UCSD-AML1 (cell line): ENCODE measurements at regions not wholly inside any gene's neighbourhood (a gene's known extent, or its start where the extent isn't known, plus 50 kb on each side); places are given as distances from the start of the nearest gene placed in this dataset.
"Not testable (repeated sequence)": the region's sequence is repeated elsewhere in the genome, so short reads cannot be mapped to it uniquely, and the experiment has no call there.

Source experiments
- DNase-seq: peaks from one replicate; lab custom pipeline; 2025; ENCODE audit not compliant: unreplicated experiment; lab: John Stamatoyannopoulos, UW

DNA sequence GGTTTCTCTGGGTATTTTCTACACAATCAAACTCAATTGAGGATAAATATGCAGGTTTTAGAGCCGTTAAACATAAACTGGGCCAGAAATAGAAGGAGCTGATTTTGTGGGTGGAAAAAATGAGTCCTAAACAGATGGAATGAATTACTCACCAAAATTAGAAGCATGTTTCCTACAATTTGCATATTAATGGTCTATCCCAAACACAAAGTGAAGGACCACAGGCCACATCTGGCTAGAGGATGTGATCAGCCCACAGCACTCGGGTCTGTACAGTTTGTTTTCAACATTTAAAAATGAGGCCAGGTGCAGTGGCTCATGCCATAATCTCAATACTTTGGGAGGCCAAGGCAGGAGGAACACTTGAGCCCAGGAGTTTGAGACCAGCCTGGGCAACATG is 296.3 kb downstream of the PREX1 start:
- no peak for DNase-seq

DNA sequence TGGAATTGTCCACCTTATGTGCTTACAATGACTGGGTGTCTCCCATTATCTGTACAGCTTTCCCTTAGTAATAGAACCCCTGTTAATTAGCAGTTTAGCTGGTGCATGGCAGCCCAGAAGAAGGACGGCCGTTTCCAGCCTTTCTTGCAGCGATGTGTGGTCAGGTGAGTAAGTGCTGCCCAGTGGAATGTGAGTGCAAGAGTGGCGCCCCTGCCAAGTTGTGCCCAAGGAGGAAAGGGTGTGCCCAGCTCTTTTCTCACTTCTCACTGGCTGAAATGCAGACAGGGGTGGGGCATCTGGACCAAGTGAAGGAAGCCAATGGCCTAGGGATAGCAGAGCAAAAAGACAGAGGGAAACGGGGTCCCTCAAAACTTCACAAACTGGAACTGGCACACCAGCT is 296.8 kb downstream of the PREX1 start:
- DNase-seq, result no peak

DNA sequence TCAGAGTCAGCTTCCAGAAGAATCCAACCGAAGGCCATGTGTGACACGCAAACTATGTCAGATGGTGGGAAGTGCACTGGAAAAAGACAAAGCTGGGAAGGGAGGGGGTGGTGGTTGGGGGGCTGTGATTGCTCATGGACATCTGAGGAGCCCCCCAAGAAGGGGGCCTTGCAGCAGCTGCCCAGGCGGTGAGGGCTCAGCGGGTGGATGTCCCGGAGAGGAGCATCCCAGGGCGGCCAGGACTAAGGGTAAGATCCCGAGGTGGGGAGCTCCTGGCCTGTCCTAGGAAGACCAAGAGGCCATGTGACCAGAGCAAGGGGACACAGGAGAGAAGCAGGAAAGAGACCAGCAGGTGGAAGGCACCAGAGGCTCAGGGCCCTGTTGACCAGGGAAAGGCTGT is 299.5 kb downstream of the PREX1 start:
- no peak for DNase-seq

DNA sequence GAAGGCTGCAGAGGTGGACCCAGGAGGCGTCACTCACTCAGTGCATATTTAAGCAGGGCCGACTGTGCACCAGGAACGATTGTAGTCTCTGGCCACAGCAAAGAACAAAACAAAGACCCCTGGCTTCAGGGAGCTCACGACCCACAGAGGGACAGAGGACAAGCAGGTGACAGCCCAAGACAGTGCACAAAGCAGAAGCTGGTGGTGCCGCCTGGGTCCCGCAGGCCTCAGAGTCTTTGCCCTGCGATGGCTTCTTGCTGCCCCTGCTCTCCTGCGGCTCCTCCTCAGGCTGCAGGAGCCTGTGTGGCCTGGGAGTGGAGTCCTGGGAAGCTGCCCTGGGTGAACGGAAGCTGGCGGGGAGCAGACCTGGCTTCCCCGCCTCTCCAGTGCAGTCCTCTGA is 300.0 kb downstream of the PREX1 start:
- DNase-seq, result no peak

DNA sequence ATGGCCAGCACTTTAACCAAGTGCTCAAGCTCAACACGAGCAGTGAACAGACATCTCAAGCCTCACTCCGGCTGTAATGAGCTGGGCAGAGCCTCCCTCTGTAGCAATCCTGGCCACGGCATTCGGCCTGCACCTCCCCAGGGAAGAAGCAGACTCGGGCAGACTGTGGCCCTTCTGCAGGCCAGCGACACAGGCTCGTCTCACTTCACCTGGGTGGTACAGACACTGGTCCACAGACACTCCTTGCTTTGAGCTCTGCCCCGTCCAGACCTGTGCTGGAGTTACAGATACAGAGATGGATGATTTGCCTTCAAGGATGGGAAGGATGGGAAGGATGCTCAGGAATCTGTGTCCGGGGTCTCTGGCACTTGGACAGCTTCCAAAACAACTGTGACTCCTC is 300.9 kb downstream of the PREX1 start:
- no peak for DNase-seq

DNA sequence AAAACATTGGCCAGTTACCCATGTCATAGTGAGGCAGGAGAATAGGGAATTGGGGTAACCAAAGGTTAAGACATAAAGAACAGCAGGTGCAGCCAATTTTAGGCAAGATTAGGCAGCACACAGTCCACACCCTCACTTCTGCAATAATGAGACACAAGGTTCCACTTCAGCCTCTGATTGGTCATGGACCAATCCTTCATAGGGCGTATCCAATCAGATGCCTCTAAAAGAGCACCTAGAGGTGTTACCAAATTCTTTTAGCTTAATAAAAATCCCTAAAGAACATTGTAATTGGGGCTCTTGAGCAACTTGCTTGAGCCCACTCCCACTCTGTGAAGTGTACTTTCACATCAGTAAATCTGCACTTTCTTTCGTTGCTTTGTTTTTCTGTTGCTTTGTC is 302.4 kb downstream of the PREX1 start:
- DNase-seq, result no peak

DNA sequence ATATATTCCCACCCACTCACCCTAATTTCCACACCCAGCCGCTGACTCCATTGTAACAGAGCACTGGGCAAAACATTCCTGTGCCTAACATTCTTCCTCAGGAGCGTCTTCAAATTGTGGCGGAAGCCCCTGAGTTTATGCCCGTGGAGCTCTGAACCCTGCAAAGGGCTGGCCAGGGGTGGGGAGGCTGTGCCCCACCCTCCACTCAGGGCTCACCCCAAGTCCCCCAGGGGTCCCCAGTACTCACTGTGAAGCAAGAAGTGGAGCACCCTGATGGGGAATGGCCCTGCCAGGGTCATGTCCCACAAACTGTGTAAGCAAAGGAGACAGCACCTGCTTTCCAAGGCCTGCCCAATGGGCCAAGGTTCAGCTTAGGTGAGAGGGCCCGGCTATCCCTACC is 303.2 kb downstream of the PREX1 start:
- DNase-seq, result no peak

DNA sequence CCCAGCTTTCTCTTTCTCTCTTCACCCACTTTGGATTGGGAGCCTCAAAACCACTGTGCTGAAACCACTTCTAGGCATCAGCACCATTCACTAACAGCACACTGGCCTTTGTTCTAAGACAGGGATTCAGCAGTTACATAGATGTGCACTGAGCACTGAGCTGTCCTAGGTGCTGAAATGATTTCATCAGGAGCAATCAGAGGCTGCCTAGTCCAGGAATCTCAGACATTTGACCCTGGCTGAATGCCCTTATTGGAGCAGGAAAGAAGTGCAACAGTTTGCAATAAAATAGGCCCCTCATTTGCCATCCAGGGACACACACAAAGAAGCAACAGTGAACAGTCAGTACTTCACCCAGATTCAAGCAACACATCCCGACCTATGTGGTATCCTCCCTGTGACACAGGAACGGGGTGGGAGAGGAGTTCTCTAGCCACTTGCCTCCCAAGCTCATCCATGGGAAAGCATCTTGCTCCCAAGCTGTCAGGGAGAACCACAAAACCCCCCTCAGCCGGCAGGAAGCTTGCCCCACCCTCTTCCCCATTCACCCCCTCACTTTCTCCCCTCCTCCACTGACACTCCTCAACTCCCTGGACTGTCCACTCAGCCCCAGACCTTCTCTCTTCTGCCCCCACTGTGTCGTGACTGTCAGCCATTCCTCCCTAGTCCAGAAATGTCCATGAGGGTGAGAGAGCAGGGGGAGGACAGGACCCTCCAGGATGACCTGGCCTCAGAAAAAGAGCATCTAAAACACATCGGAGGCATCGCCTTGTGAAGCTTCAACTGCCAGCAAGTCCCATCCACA is 304.4 kb downstream of the PREX1 start:
- peak; percentile 16 for DNase-seq

DNA sequence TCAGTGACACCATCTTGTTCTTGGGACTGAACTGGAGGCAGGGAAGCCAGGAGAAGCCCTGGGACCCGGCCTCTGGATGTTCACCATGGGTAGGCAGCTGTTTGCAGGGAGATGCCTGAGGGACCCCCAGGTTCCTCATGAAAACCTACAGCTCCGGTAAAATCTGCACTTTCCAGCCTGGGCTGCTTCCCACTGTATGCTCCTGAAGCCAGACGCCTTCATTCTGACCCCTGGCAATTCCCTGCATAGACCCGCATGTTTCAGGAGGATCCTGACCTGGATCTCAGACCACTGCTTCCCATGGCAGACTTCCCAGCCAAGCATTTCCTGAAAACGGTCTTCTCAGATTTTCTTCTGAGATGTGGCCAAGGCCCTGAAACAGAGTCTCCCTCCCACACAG is 306.7 kb downstream of the PREX1 start:
- DNase-seq, result no peak

DNA sequence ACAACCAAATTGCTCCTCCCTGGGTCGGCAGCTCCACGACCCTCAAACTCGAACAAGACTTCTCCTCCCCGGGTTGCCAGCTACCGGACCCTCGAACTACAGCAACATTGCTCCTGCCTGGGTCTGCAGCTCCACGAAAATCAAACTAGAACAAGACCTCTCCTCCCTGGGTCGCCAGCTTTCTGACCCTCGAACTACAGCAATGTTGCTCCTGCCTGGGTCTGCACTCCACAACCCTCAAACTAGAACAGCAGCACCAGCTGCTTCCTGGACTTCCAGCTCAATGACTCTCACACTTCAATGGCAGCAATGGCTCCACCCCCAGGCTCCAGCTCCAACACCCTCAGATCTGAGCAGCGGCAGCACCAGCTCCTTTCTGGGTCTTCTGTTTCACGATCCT is 311.6 kb downstream of the PREX1 start:
- DNase-seq, result not testable (repeated sequence)

DNA sequence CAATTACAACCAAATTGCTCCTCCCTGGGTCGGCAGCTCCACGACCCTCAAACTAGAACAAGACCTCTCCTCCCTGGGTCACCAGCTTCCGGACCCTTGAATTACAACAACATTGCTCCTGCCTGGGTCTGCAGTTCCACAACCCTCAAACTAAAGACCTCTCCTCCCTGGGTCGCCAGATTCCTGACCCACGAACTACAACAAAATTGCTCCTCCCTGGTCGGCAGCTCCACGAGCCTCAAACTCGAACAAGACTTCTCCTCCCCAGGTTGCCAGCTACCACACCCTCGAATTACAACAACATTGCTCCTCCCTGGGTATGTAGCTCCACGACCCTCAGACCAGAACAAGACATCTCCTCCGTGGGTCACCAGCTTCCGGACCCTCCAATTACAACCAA is 313.2 kb downstream of the PREX1 start:
- not testable (repeated sequence) for DNase-seq

DNA sequence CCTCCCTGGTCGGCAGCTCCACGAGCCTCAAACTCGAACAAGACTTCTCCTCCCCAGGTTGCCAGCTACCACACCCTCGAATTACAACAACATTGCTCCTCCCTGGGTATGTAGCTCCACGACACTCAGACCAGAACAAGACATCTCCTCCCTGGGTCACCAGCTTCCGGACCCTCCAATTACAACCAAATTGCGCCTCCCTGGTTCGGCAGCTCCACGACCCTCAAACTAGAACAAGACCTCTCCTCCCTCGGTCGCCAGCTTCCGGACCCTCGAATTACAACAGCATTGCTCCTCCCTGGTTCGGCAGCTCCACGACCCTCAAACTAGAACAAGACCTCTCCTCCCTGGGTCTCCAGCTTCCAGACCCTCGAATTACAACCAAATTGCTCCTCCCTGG is 315.3 kb downstream of the PREX1 start:
- DNase-seq, result not testable (repeated sequence)

DNA sequence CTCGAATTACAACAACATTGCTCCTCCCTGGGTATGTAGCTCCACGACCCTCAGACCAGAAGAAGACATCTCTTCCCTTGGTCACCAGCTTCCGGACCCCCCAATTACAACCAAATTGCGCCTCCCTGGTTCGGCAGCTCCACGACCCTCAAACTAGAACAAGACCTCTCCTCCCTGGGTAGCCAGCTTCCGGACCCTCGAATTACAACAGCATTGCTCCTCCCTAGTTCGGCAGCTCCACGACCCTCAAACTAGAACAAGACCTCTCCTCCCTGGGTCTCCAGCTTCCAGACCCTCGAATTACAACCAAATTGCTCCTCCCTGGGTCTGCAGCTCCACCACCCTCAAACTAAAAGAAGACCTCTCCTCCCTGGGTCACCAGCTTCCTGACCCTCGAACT is 322.7 kb downstream of the PREX1 start:
- DNase-seq, result not testable (repeated sequence)

DNA sequence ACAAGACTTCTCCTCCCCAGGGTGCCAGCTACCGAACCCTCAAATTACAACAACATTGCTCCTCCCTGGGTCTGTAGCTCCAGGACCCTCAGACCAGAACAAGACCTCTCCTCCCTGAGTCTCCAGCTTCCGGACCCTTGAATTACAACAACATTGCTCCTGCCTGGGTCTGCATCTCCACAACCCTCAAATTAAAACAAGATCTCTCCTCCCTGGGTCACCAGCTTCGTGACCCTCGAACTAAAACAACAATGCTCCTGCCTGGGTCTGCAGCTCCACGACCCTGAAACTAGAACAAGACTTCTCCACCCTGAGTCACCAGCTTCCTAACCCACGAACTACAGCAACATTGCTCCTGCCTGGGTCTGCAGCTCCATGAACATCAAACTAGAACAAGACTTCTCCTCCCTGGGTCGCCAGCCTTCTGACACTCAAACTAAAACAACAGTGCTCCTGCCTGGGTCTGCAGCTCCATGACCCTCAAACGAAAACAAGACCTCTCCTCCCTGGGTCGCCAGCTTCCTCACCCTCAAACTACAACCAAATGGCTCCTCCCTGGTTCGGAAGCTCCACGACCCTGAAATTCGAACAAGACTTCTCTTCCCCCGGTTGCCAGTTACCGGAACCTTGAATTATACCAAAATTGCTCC is 324.5 kb downstream of the PREX1 start:
- no peak for DNase-seq

DNA sequence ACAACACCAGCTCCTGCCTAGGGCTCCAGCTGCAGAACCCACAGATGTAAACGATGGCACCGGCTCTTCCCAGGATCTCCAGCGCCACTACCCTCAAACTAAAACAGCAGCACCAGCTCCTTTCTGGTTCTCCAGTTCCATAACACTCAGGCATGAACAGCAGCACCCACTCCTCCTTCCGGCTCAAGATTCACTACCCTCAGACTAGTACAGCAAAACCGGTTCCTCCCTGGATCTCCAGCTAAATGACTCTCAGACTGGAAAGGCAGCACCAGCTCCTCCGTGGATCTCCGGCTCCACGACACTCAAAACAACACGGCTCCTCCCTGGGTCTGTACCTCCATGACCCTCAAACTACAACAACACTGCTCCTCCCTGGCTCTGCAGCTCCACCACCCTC is 325.0 kb downstream of the PREX1 start:
- DNase-seq, result no peak

DNA sequence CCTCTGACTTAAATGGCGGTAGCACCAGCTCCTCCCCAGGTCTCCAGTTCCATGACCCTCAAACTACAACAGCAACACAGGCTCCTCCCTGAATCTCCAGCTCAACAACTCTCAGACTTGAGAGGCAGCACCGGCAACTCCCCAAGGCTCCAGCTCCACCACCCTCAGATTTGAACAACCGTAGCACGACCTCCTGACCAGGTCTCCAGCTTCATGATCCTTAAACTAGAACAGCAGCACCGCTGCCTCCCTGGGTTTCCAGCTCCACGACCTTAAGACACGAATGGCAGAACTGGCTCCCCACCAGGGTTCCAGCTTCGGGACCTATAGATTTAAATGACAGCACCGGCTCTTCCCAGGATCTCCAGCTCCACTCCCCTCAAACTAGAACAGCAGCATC is 325.8 kb downstream of the PREX1 start:
- no peak for DNase-seq

DNA sequence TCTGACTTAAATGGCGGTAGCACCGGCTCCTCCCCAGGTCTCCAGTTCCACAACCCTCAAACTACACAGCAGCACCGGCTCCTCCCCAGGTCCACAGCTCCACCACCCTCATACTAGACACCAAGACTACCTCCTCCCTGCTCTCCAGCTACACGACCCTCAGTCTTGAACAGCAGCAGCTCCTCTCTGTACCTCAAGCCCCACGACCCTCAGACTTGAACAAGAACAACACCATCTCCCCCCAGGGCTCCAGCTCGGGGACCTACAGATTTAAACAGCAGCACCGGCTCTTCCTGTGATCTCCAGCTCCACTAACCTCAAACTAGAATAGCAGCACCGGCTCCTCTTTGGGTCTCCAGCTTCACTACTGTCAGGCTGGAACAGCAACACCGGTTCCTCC is 326.9 kb downstream of the PREX1 start:
- DNase-seq, result not testable (repeated sequence)

DNA sequence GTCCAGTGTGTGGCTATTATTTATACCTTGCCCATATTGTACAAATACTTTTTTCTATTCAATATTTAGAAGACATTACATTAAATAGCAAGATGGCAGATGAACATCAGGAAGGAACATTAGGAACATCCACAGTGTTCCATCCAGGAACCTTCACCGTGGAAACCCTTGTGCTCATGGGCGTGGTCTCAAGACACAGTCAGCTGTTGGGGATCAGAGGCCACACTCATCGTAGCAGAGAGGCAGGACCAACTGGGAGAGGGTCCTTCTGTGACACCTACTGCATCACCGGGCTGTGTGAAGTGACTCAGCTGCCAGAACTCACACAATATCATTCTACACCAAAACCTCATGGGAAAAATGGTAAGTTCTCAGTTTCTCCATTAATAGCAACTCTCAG is 328.9 kb downstream of the PREX1 start:
- not testable (repeated sequence) for DNase-seq

DNA sequence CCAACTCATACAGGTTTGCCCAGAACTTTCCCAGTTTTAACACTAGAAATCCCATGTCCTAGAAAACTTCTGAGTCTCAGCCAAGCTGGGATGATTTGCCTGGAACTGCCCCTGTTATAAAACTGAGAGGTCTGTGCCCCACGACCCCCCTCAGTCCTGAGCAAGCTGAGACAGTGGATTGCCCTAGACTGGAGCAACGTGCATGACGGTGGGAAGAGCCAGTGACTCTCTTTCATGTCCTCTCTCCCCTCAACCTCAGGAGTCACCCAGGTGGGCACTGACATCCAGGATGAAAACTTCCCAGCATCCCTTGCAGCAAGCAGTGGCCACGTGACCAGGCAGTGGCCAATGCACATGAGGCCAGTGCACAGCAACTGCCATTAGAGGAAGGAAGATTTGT is 329.7 kb downstream of the PREX1 start:
- not testable (repeated sequence) for DNase-seq

DNA sequence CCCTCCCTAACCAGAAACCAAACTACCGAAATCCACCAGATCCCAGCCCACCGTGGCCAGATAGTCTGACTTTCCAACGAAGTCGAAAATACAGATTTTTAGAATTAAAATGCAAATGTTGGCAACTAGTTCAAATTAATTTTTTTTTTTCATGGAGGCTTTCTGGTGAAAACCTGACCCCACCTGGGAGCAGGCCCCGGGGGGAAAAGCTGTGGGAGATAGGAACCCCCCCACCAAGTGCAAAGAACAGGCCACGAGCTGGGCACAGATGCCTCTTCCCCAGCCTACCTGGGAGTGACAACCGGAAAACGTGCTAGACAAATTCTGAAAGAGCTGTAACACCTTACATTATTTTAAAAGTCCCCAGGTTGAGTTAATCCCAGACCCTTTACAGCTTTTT is 333.8 kb downstream of the PREX1 start:
- no peak for DNase-seq

DNA sequence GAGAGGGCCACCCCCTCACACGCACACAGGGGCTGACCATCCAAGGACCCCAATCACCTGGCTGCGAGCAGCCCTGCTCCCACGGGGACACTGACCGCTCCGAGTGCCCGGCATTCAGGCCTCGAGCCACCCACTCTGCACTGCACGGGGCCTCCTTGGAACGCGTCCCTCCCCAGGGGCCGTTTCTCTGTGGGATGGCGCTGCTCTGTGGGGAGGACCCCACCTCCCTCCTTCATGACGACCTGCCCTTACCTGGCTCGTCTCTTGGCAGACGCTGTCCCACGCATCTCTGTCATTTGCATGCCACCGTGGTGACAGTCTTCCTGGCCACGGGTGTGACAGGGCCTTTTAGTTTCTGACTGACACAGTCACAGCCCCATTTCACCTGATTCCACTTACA is 334.5 kb downstream of the PREX1 start:
- DNase-seq, result not testable (repeated sequence)

DNA sequence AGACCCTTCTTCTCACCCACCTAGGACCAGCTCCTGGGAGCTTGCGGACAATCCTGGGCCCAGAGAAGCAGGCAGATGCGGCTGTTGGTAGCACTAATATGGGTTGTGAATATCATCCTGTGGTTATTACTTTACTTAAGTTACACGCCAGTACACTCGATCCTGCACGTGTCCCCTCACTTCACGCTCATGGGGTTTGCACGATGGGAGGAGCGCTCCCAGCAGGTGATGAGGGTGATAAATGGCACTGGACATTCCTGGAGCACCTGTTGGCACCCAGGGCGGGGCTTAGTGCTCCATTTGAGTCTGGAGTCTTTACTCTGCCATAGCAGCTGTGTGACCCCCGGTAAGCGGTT is 335.1 kb downstream of the PREX1 start:
- no peak for DNase-seq
